ENCODE measurements at regions not wholly inside any gene's neighbourhood (a gene's known extent, or its start where the extent isn't known, plus 50 kb on each side); places are given as distances from the start of the nearest gene placed in this dataset.

DNA sequence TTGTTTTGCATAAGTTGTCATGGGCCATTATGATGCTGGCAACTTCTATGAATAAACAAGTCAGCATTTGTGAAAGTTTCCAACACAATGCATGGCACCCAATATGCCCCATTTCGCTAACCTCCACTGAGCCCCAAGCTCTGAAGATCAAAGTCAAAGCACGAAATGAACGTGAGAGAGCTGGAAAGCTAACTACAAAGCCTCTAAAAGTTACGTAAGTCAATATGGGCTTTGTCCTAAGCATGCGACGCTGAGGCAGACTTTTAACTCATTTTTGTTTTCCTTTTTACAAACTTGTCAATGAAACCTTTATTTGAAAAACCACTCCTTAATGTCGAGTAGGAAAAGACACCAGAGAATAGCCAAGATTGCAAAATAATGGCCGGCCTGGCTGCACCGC lies 131.6 kb upstream of the NUDT7 start:
- DNase-seq = no peak
- H3K4me3 ChIP-seq = no peak overlapping the region
- TF ChIP-seq, protein P1, sequence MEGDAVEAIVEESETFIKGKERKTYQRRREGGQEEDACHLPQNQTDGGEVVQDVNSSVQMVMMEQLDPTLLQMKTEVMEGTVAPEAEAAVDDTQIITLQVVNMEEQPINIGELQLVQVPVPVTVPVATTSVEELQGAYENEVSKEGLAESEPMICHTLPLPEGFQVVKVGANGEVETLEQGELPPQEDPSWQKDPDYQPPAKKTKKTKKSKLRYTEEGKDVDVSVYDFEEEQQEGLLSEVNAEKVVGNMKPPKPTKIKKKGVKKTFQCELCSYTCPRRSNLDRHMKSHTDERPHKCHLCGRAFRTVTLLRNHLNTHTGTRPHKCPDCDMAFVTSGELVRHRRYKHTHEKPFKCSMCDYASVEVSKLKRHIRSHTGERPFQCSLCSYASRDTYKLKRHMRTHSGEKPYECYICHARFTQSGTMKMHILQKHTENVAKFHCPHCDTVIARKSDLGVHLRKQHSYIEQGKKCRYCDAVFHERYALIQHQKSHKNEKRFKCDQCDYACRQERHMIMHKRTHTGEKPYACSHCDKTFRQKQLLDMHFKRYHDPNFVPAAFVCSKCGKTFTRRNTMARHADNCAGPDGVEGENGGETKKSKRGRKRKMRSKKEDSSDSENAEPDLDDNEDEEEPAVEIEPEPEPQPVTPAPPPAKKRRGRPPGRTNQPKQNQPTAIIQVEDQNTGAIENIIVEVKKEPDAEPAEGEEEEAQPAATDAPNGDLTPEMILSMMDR (IDR thresholded peaks at IDR 0.05) = no peak
- no peak for TF ChIP-seq POLR2A (IDR thresholded peaks at IDR 0.05)
- TF ChIP-seq EP300 (IDR thresholded peaks at IDR 0.05) = no peak
- 90 to 91% (median 91%) methylated on average over 9 of the region's 9 CpGs for WGBS, 3 donors
- no peaks in the 10 kb centered on the region for H3K4me1 ChIP-seq (ENCODE audit: insufficient read depth)
- no peaks in the 10 kb centered on the region for H3K9me3 ChIP-seq
- H3K27ac ChIP-seq = no peak overlapping the region
- no peaks in the 10 kb centered on the region for H3K27me3 ChIP-seq
- intact Hi-C loops (cut with DNase I) = loop anchor here in 1 of 4 donors (10.0 kb wide), 1 partner anchor 56 kb away; no protein-coding TSS in a partner anchor
- no peaks in the 10 kb centered on the region for H3K36me3 ChIP-seq

DNA sequence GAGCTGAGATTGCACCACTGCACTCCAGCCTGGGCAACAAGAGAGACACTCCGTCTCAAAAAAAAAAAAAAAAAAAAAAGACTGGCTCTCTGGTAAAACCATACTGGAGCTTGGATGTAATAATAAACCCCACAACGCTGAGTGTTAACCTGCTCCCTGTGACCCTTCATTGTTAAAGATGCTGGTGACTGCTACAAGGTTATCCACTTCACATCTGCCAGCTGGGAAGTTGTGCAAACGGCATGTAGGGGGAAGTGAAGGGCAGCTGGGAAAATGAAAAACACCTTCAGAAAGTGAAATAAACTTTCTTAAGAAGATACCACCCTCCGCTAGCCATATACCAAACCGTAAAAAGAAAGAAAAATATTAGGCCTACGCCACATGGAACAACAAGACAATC lies 131.0 kb upstream of the NUDT7 start:
- WGBS, 3 donors = 70 to 81% (median 72%) methylated on average over 6 of the region's 6 CpGs
- no peak for TF ChIP-seq POLR2A (IDR thresholded peaks at IDR 0.05)
- TF ChIP-seq EP300 (IDR thresholded peaks at IDR 0.05) = no peak
- TF ChIP-seq, protein P1 (IDR thresholded peaks at IDR 0.05) = no peak
- intact Hi-C loops (cut with DNase I) = loop anchor here in 1 of 4 donors (10.0 kb wide), 1 partner anchor 57 kb away; no protein-coding TSS in a partner anchor

DNA sequence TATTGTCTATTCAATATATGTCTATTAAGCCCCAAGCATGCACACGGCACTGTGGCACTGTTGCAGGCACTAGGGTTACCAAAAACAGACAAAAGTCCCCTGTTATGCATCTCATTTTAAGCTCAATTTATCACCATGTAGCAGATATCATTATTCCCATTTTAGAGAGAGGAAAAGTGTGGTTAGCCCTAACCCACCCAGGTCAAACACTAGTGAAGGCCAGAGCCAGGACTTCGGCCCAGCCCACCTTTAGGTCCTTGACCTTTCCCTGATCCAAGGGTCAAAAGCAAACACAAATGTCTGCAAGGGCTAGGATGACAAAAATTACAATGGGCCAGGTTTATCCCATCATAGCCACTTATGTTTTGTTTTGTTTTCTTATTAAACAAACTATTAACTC lies 130.3 kb upstream of the NUDT7 start:
- intact Hi-C loops (cut with DNase I) = loop anchor here in 1 of 4 donors (10.0 kb wide), 1 partner anchor 57 kb away; no protein-coding TSS in a partner anchor
- TF ChIP-seq POLR2A (IDR thresholded peaks at IDR 0.05) (no peak), EP300 (IDR thresholded peaks at IDR 0.05) (no peak)
- TF ChIP-seq, protein P1 (IDR thresholded peaks at IDR 0.05) = no peak
- H3K4me1 ChIP-seq (ENCODE audit: insufficient read depth) = no peaks in the 10 kb centered on the region
- H3K27me3 ChIP-seq = no peaks in the 10 kb centered on the region
- H3K36me3 ChIP-seq = no peaks in the 10 kb centered on the region
- H3K9me3 ChIP-seq = no peaks in the 10 kb centered on the region
- WGBS, 3 donors = 65 to 81% (median 65%) methylated on average over 2 of the region's 2 CpGs
- H3K27ac ChIP-seq = no peak overlapping the region
- H3K4me3 ChIP-seq = no peak overlapping the region
- DNase-seq = no peak

More for the DNA sequence above, 131.0 kb upstream of the NUDT7 start:
- H3K36me3 ChIP-seq = no peaks in the 10 kb centered on the region
- no peaks in the 10 kb centered on the region for H3K27me3 ChIP-seq
- H3K4me1 ChIP-seq (ENCODE audit: insufficient read depth) = no peaks in the 10 kb centered on the region
- no peak overlapping the region for H3K27ac ChIP-seq
- no peak for DNase-seq
- no peak overlapping the region for H3K4me3 ChIP-seq
- no peaks in the 10 kb centered on the region for H3K9me3 ChIP-seq

DNA sequence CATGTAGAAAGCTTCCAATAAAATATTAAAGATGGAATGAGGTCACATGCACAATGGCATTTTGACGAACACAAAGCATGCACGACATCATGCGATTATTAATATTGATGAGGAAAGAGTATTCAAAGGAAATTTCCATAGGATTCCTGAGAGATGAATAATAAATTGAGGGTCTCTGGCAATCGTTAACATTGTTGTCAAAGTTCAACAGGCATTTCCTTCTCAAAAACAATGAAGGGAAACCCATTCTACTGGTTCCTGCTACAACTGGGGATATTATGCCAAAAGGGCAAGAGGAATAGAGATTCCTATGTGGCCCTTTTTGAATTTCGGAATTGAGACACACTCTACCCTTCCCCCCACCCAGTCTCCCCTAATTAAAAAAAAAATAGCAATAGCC lies 128.3 kb upstream of the NUDT7 start:
- intact Hi-C loops (cut with DNase I) = loop anchor here in 1 of 4 donors (10.0 kb wide), 1 partner anchor 59 kb away; no protein-coding TSS in a partner anchor
- no peaks in the 10 kb centered on the region for H3K4me1 ChIP-seq (ENCODE audit: insufficient read depth)
- H3K36me3 ChIP-seq = no peaks in the 10 kb centered on the region
- TF ChIP-seq POLR2A (IDR thresholded peaks at IDR 0.05) (no peak), EP300 (IDR thresholded peaks at IDR 0.05) (no peak)
- TF ChIP-seq, protein P1 (IDR thresholded peaks at IDR 0.05) = no peak
- 68 to 80% (median 77%) methylated on average over 5 of the region's 5 CpGs for WGBS, 3 donors
- H3K27me3 ChIP-seq = no peaks in the 10 kb centered on the region
- H3K9me3 ChIP-seq = no peaks in the 10 kb centered on the region
- no peak for DNase-seq
- no peak overlapping the region for H3K27ac ChIP-seq
- no peak overlapping the region for H3K4me3 ChIP-seq
